OCI-LY1 (cell line): ENCODE measurements at regions not wholly inside any gene's neighbourhood (a gene's known extent, or its start where the extent isn't known, plus 50 kb on each side); places are given as distances from the start of the nearest gene placed in this dataset.

Experiments used
- H2AFZ ChIP-seq: fragments of 200-600 bp; sonication (generic), shearing (Covaris generic); 2 replicates; pipeline ENCODE4 v1.6.0; 2014; ENCODE audit warnings: antibody characterized with exemption, mild to moderate bottlenecking, low read length
- H3F3A ChIP-seq: fragments of 200-600 bp; sonication (generic), shearing (Covaris generic); 2 replicates; pipeline ENCODE4 v1.6.0; 2014; ENCODE audit warnings: mild to moderate bottlenecking, antibody characterized with exemption, low read length, moderate library complexity; ENCODE audit not compliant: insufficient read depth
- H3K27ac ChIP-seq: fragments of 200-600 bp; sonication (generic); 2 replicates; pipeline ENCODE4 v1.5.1; 2014; ENCODE audit warnings: low read length, mixed run types, mild to moderate bottlenecking, low read depth; ENCODE audit not compliant: poor library complexity, severe bottlenecking
- H3K27me3 ChIP-seq: fragments of 200-600 bp; sonication (generic); 2 replicates; pipeline ENCODE4 v1.6.0; 2014; ENCODE audit warnings: antibody characterized with exemption, mild to moderate bottlenecking, low read length, moderate library complexity; ENCODE audit not compliant: insufficient read depth
- H3K36me3 ChIP-seq: fragments of 200-600 bp; sonication (generic); 2 replicates; pipeline ENCODE4 v1.6.1; 2014; ENCODE audit warnings: mild to moderate bottlenecking, antibody characterized with exemption, low read length, moderate library complexity, mixed read lengths; ENCODE audit not compliant: insufficient read depth
- H3K4me1 ChIP-seq: fragments of 200-600 bp; sonication (generic); 2 replicates; pipeline ENCODE4 v1.5.1; 2014; ENCODE audit warnings: mild to moderate bottlenecking, low read length, moderate library complexity; ENCODE audit not compliant: insufficient read depth, severe bottlenecking
- H3K4me2 ChIP-seq: fragments of 200-600 bp; sonication (generic), shearing (Covaris generic); 2 replicates; pipeline ENCODE4 v1.6.1; 2014; ENCODE audit warnings: low read length
- H3K4me3 ChIP-seq: fragments of 200-600 bp; sonication (generic); 2 replicates; pipeline ENCODE4 v1.5.1; 2014; ENCODE audit warnings: low read length, low read depth, mild to moderate bottlenecking, mixed read lengths; ENCODE audit not compliant: poor library complexity, severe bottlenecking
- H3K79me2 ChIP-seq: fragments of 200-600 bp; shearing (Covaris generic); 2 replicates; pipeline ENCODE4 v1.6.1; 2016; ENCODE audit warnings: mixed run types, low read length, mixed read lengths; ENCODE audit not compliant: insufficient read depth
- H3K9ac ChIP-seq: fragments of 200-600 bp; sonication (generic), shearing (Covaris generic); 2 replicates; pipeline ENCODE4 v1.6.1; 2014; ENCODE audit warnings: mild to moderate bottlenecking, low read length, mixed read lengths
- H3K9me2 ChIP-seq: fragments of 200-600 bp; sonication (generic), shearing (Covaris generic); 2 replicates; pipeline ENCODE4 v1.6.1; 2014; ENCODE audit warnings: low read depth, mild to moderate bottlenecking, low read length, mixed read lengths
- H3K9me3 ChIP-seq: fragments of 200-600 bp; shearing (Covaris generic); 2 replicates; pipeline ENCODE4 v1.6.1; 2014; ENCODE audit warnings: low read length, mixed read lengths
- H4K20me1 ChIP-seq: fragments of 200-600 bp; sonication (generic), shearing (Covaris generic); 2 replicates; pipeline ENCODE4 v1.6.0; 2016; ENCODE audit warnings: mild to moderate bottlenecking, low read length; ENCODE audit not compliant: insufficient read depth
- EZH2 ChIP-seq: fragments of 200-600 bp; sonication (generic), shearing (Covaris generic); IDR thresholded peaks from 2 replicates; pipeline ENCODE4 v1.8.0; 2017; ENCODE audit warnings: borderline replicate concordance, mixed run types, mild to moderate bottlenecking, antibody characterized with exemption, low read length, moderate library complexity, mixed read lengths
- TF ChIP-seq, protein P1 (sequence below): fragments of 200-600 bp; sonication (generic), shearing (Covaris generic); IDR thresholded peaks from 2 replicates; pipeline ENCODE4 v1.5.1; 2017; ENCODE audit warnings: mild to moderate bottlenecking, antibody characterized with exemption, low read length, moderate library complexity, mixed read lengths

DNA sequence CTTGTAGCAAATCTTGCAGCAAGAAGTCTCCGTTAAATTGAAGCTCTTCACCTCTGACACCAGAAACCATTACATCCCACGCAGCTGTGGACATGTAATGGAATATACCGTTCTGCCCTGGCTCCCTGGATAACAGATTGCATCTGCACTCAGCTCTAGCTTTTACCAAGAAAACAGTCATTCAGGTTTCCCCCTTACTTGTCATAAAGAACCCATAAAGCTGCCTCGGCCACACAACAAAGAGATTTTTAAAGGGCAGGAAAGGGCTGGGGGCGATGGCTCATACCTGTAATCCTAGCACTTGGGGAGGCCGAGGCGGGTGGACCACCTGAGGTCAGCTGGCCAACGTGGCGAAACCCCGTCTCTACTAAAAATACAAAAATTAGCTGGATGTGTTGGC is 127.6 kb upstream of the RFC3 start:
- no peak overlapping the region for H2AFZ ChIP-seq
- TF ChIP-seq, protein P1, sequence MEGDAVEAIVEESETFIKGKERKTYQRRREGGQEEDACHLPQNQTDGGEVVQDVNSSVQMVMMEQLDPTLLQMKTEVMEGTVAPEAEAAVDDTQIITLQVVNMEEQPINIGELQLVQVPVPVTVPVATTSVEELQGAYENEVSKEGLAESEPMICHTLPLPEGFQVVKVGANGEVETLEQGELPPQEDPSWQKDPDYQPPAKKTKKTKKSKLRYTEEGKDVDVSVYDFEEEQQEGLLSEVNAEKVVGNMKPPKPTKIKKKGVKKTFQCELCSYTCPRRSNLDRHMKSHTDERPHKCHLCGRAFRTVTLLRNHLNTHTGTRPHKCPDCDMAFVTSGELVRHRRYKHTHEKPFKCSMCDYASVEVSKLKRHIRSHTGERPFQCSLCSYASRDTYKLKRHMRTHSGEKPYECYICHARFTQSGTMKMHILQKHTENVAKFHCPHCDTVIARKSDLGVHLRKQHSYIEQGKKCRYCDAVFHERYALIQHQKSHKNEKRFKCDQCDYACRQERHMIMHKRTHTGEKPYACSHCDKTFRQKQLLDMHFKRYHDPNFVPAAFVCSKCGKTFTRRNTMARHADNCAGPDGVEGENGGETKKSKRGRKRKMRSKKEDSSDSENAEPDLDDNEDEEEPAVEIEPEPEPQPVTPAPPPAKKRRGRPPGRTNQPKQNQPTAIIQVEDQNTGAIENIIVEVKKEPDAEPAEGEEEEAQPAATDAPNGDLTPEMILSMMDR: no peak
- no peak for TF ChIP-seq EZH2
- no peak overlapping the region for H3K27ac ChIP-seq
- H3K4me1 ChIP-seq: no peaks in the 10 kb centered on the region
- no peaks in the 10 kb centered on the region for H3K9me2 ChIP-seq
- no peaks in the 10 kb centered on the region for H4K20me1 ChIP-seq
- H3K36me3 ChIP-seq: no peaks in the 10 kb centered on the region; the same call in 1 of the 2 replicates
- H3K27me3 ChIP-seq: no peaks in the 10 kb centered on the region
- H3K9me3 ChIP-seq: no peaks in the 10 kb centered on the region
- no peak overlapping the region for H3K4me2 ChIP-seq
- no peaks in the 10 kb centered on the region for H3K79me2 ChIP-seq
- H3K9ac ChIP-seq: no peak overlapping the region
- H3K4me3 ChIP-seq: no peak overlapping the region
- H3F3A ChIP-seq: no peaks in the 10 kb centered on the region

DNA sequence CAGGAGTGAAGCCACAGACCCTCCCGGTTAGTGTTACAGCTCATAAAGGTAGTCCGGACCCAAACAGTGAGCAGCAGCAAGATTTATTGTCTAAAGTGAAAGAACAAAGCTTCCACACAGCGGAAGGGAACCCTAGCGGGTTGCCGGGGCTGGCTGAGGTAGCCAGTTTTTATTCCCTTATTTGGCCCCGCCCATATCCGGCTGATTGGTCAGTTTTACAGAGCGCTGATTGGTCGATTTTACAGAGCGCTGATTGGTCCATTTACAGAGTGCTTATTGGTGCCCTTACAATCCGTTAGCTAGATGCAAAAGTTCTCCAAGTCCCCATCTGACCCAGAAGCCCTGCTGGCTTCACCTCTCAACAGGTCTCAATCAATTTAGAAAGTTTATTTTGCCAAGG is 126.0 kb upstream of the RFC3 start:
- no peak overlapping the region for H3K4me3 ChIP-seq
- H3K9me2 ChIP-seq: no peaks in the 10 kb centered on the region
- H3K36me3 ChIP-seq: no peaks in the 10 kb centered on the region; the same call in 1 of the 2 replicates
- H4K20me1 ChIP-seq: no peaks in the 10 kb centered on the region
- TF ChIP-seq, protein P1: no peak
- no peak for TF ChIP-seq EZH2
- H3K27ac ChIP-seq: no peak overlapping the region
- H3K9ac ChIP-seq: no peak overlapping the region
- H3K27me3 ChIP-seq: no peaks in the 10 kb centered on the region
- no peak overlapping the region for H3K4me2 ChIP-seq
- H3K9me3 ChIP-seq: no peaks in the 10 kb centered on the region
- H3K79me2 ChIP-seq: no peaks in the 10 kb centered on the region
- no peak overlapping the region for H2AFZ ChIP-seq
- H3F3A ChIP-seq: no peaks in the 10 kb centered on the region
- no peaks in the 10 kb centered on the region for H3K4me1 ChIP-seq

DNA sequence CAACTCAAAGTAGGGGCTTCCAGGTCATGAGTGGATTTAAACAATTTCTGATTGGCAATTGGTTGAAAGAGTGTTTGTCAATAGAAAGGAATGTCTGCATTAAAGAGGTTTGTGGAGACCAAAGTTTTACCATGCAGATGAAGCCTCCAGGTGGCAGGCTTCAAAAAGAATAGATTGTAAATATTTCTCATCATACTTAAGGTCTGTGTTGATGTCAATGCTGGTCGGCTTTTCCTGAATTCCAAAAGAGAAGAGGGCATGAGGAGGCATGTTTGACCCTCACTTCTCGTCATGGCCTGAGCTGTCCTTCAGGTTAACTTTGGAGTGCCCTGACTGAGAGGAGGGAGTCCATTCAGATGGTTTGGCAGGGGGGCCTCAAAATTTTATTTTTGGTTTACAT is 125.4 kb upstream of the RFC3 start:
- H3K36me3 ChIP-seq: no peaks in the 10 kb centered on the region; the same call in 1 of the 2 replicates
- H3K4me1 ChIP-seq: no peaks in the 10 kb centered on the region
- H4K20me1 ChIP-seq: no peaks in the 10 kb centered on the region
- no peaks in the 10 kb centered on the region for H3F3A ChIP-seq
- no peaks in the 10 kb centered on the region for H3K79me2 ChIP-seq
- H3K27ac ChIP-seq: no peak overlapping the region
- no peaks in the 10 kb centered on the region for H3K27me3 ChIP-seq
- H3K9me3 ChIP-seq: no peaks in the 10 kb centered on the region
- no peak overlapping the region for H2AFZ ChIP-seq
- H3K4me3 ChIP-seq: no peak overlapping the region
- H3K9ac ChIP-seq: no peak overlapping the region
- no peak for TF ChIP-seq EZH2
- TF ChIP-seq, protein P1: no peak
- no peaks in the 10 kb centered on the region for H3K9me2 ChIP-seq
- no peak overlapping the region for H3K4me2 ChIP-seq
